IMR-90 (cell line): ENCODE measurements at regions not wholly inside any gene's neighbourhood (a gene's known extent, or its start where the extent isn't known, plus 50 kb on each side); places are given as distances from the start of the nearest gene placed in this dataset.

Experiments
- ATAC-seq: fragments of 200-7000 bp; cut with Tn5 transposase; 2 replicates; pipeline ENCODE4 v1.9.1; 2020; ENCODE audit warnings: low read depth, mild to moderate bottlenecking, moderate library complexity
- BruUV-seq: library from RNA; stranded (reverse); fragments of 400-500 nt; replicated peaks from 2 replicates; lab custom pipeline; 2021; lab: Mats Ljungman, UMichigan
- CTCF ChIA-PET: fragments of 300-600 bp; formaldehyde crosslinking; extraction: SDS; loops from one replicate; lab custom pipeline; 2021; ENCODE audit warnings: antibody characterized with exemption; lab: Yijun Ruan, JAX
- POLR2A ChIA-PET: fragments of 300-600 bp; sonication (Branson Sonifier 250); formaldehyde crosslinking; loops from one replicate; lab custom pipeline; 2022; ENCODE audit warnings: antibody characterized with exemption; ENCODE audit not compliant: unreplicated experiment; lab: Charles Lee
- DNase-seq: peaks from one replicate; pipeline ENCODE4 v3.0.0; 2013
- H2AFZ ChIP-seq: replicated peaks from 2 replicates; pipeline ENCODE3; 2013; ENCODE audit warnings: low read length, mild to moderate bottlenecking; ENCODE audit not compliant: poor library complexity
- H2AK5ac ChIP-seq: 2 replicates; pipeline ENCODE4 v1.6.1; 2013; ENCODE audit warnings: low read depth, low read length, inconsistent platforms
- H2AK9ac ChIP-seq: replicated peaks from 2 replicates; pipeline ENCODE3; 2013; ENCODE audit warnings: mild to moderate bottlenecking, low read depth, low read length, moderate library complexity; ENCODE audit not compliant: poor library complexity
- H2BK120ac ChIP-seq: 2 replicates; pipeline ENCODE4 v1.6.1; 2013; ENCODE audit warnings: low read depth, low read length, inconsistent platforms
- H2BK15ac ChIP-seq: 3 replicates; pipeline ENCODE4 v1.6.1; 2013; ENCODE audit warnings: low read depth, low read length, inconsistent platforms
- H2BK20ac ChIP-seq: 2 replicates; pipeline ENCODE4 v1.6.1; 2013; ENCODE audit warnings: low read depth, mild to moderate bottlenecking, inconsistent platforms, low read length, moderate library complexity
- H2BK5ac ChIP-seq: 2 replicates; pipeline ENCODE4 v1.6.1; 2013; ENCODE audit warnings: mild to moderate bottlenecking, low read depth, low read length, inconsistent platforms; ENCODE audit not compliant: poor library complexity, severe bottlenecking
- H3K14ac ChIP-seq: replicated peaks from 2 replicates; pipeline ENCODE4 v1.6.1; 2013; ENCODE audit warnings: low read depth, low read length, inconsistent platforms
- H3K18ac ChIP-seq: 2 replicates; pipeline ENCODE4 v1.6.1; 2013; ENCODE audit warnings: low read depth, low read length, control low read depth
- H3K23ac ChIP-seq: 2 replicates; pipeline ENCODE4 v1.6.1; 2013; ENCODE audit warnings: low read depth, low read length, inconsistent platforms
- H3K27ac ChIP-seq: 2 replicates; pipeline ENCODE4 v1.5.1; 2013; ENCODE audit warnings: mild to moderate bottlenecking, control low read depth, low read length; ENCODE audit not compliant: insufficient read depth
- H3K27me3 ChIP-seq: 2 replicates; pipeline ENCODE4 v1.6.1; 2013; ENCODE audit warnings: low read length; ENCODE audit not compliant: control insufficient read depth, insufficient read depth
- H3K36me3 ChIP-seq: 2 replicates; pipeline ENCODE4 v1.6.1; 2013; ENCODE audit warnings: low read length, mixed read lengths; ENCODE audit not compliant: control insufficient read depth, insufficient read depth
- H3K4ac ChIP-seq: 2 replicates; pipeline ENCODE4 v1.6.1; 2013; ENCODE audit warnings: low read depth, low read length, inconsistent platforms
- H3K4me1 ChIP-seq: 2 replicates; pipeline ENCODE4 v1.6.1; 2013; ENCODE audit warnings: low read length, mixed read lengths; ENCODE audit not compliant: control insufficient read depth, insufficient read depth
- H3K4me2 ChIP-seq: 2 replicates; pipeline ENCODE4 v1.6.1; 2013; ENCODE audit warnings: low read depth, mild to moderate bottlenecking, control low read depth, low read length, moderate library complexity
- H3K4me3 ChIP-seq: 2 replicates; pipeline ENCODE4 v1.5.1; 2013; ENCODE audit warnings: low read depth, mild to moderate bottlenecking, control low read depth, low read length, moderate library complexity; ENCODE audit not compliant: insufficient read depth
- H3K56ac ChIP-seq: 2 replicates; pipeline ENCODE4 v1.6.1; 2013; ENCODE audit warnings: low read length, inconsistent platforms; ENCODE audit not compliant: insufficient read depth; ENCODE audit errors: extremely low read depth
- H3K79me1 ChIP-seq, 2 experiments: 2 replicates each; pipeline ENCODE4 v1.6.1; 2013; ENCODE audit warnings: low read length in 2 of 2, inconsistent platforms in 1 of 2, low read depth in 1 of 2
- H3K9ac ChIP-seq: 2 replicates; pipeline ENCODE4 v1.6.1; 2013; ENCODE audit warnings: low read depth, low read length, control low read depth
- H3K9me1 ChIP-seq: 2 replicates; pipeline ENCODE4 v1.6.1; 2013; ENCODE audit warnings: low read length, inconsistent platforms; ENCODE audit not compliant: insufficient read depth
- H3K9me3 ChIP-seq: 2 replicates; pipeline ENCODE4 v1.6.1; 2013; ENCODE audit warnings: low read length; ENCODE audit not compliant: control insufficient read depth, insufficient read depth
- H4K20me1 ChIP-seq: 2 replicates; pipeline ENCODE4 v1.6.1; 2013; ENCODE audit warnings: low read length, inconsistent platforms; ENCODE audit not compliant: insufficient read depth
- H4K5ac ChIP-seq: 2 replicates; pipeline ENCODE4 v1.6.1; 2013; ENCODE audit warnings: mild to moderate bottlenecking, low read depth, low read length, control low read depth
- H4K8ac ChIP-seq, 2 experiments: 2 replicates each; pipeline ENCODE4 v1.6.1; 2013; ENCODE audit warnings: low read depth in 2 of 2, low read length in 2 of 2, control low read depth in 1 of 2, inconsistent platforms in 1 of 2
- H4K91ac ChIP-seq: 2 replicates; pipeline ENCODE4 v1.6.1; 2013; ENCODE audit warnings: low read depth, low read length, inconsistent platforms; ENCODE audit not compliant: insufficient read depth
- BHLHE40 ChIP-seq: fragments of 150-350 bp; IDR thresholded peaks from 2 replicates; pipeline ENCODE4 v1.6.1; 2016; ENCODE audit warnings: mild to moderate bottlenecking, low read depth, low read length
- CEBPB ChIP-seq: IDR thresholded peaks from 2 replicates; pipeline ENCODE4 v1.6.1; 2012; ENCODE audit warnings: low read depth, low read length, improper control_type of control experiment
- FOS ChIP-seq: fragments of 150-350 bp; IDR thresholded peaks from 2 replicates; pipeline ENCODE4 v1.6.1; 2016; ENCODE audit warnings: low read depth, low read length
- MXI1 ChIP-seq: IDR thresholded peaks from 2 replicates; pipeline ENCODE4 v1.6.1; 2012; ENCODE audit warnings: low read depth, mild to moderate bottlenecking, low read length, moderate library complexity, borderline replicate concordance
- NFE2L2 ChIP-seq: fragments of 150-350 bp; IDR thresholded peaks from 2 replicates; pipeline ENCODE4 v1.6.1; 2016; ENCODE audit warnings: low read depth, mild to moderate bottlenecking, low read length
- RAD21 ChIP-seq: IDR thresholded peaks from 2 replicates; pipeline ENCODE4 v1.6.1; 2012; ENCODE audit warnings: low read length, improper control_type of control experiment
- RCOR1 ChIP-seq: IDR thresholded peaks from 2 replicates; pipeline ENCODE4 v1.6.1; 2012; ENCODE audit warnings: mild to moderate bottlenecking, low read length, improper control_type of control experiment; ENCODE audit not compliant: insufficient replicate concordance
- SMC3 ChIP-seq: fragments of 150-350 bp; IDR thresholded peaks from 2 replicates; pipeline ENCODE4 v1.6.1; 2016; ENCODE audit warnings: low read depth, mild to moderate bottlenecking, antibody characterized with exemption, low read length, moderate library complexity
- WGBS, 2 experiments: methylation state at CpG; one replicate each; pipeline versions ENCODE4 v1.1.5 to v1.1.7; 2013; ENCODE audit warnings: missing lambda C conversion rate in 2 of 2; ENCODE audit not compliant: insufficient read length in 1 of 2; ENCODE audit errors: extremely low coverage in 2 of 2; 5-methylcytosine and 5-hydroxymethylcytosine counted together
- dilution Hi-C: fragments of 300-500 bp; cut with HindIII; formaldehyde crosslinking; loops from one replicate; pipeline ENCODE4 v1.14.3; 2018; ENCODE audit warnings: low sequenced_read_pairs; ENCODE audit not compliant: unreplicated experiment
- in situ Hi-C: fragments of 300-500 bp; cut with MboI; formaldehyde crosslinking; loops from 3 replicates; pipeline ENCODE4 v1.14.3; 2019; ENCODE audit warnings: low sequenced_read_pairs, inconsistent platforms, mixed read lengths
- intact Hi-C: fragments of 100-400 bp; cut with micrococcal nuclease; formaldehyde crosslinking; loops from 2 replicates; pipeline ENCODE4 v1.10.0; 2022
- TF ChIP-seq, protein P1 (sequence below): fragments of 150-350 bp; IDR thresholded peaks from 2 replicates; pipeline ENCODE4 v1.6.1; 2016; ENCODE audit warnings: low read depth, mild to moderate bottlenecking, low read length, moderate library complexity, borderline replicate concordance
- TF ChIP-seq, protein P2 (sequence below): conservative IDR thresholded peaks from 2 replicates; pipeline ENCODE4 v1.5.1; 2012; ENCODE audit warnings: mild to moderate bottlenecking, low read depth, low read length, improper control_type of control experiment
- TF ChIP-seq, protein P3 (sequence below): fragments of 150-350 bp; IDR thresholded peaks from 2 replicates; pipeline ENCODE4 v1.6.1; 2017; ENCODE audit warnings: mild to moderate bottlenecking, antibody characterized with exemption, low read length, low read depth

DNA sequence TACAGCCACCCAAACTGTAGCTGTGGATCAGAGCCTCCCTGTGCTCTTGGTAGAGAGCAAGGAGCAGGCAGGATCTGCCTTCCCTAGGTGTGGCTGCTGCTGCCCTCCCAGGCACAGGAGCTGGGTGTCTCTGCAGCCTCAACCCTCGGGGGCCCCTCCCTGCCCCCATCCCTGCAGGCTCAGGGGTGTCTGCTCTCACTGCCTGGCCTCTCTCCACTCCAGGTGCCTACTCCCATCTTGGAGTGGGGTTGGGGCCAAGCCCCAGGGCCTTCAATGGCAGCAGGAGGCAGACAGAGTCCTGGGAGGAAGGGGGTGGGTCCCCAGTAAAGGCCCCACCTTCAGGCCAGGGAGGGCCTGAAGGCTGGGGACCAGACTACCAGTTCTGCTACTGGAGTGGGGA lies 189.7 kb upstream of the OSR1 start:
- intact Hi-C loops (no loop called here), dilution Hi-C loops (no loop called here), in situ Hi-C loops (no loop called here)
- WGBS, 2 experiments = no CpG with 5 or more reads among the region's 1 CpG
- BruUV-seq = no TSS peak
- no peak overlapping the region for H4K5ac ChIP-seq
- H2AFZ ChIP-seq = no peak overlapping the region
- H2AK5ac ChIP-seq = no peak overlapping the region
- ChIA-PET CTCF (interaction anchor here (0.7 kb wide), 1 partner anchor 661 kb away, joined by 5 read pairs; no protein-coding TSS in a partner anchor), POLR2A (no interaction called here)
- no peak overlapping the region for H3K4me2 ChIP-seq
- no peak for DNase-seq
- no peaks in the 10 kb centered on the region for H3K79me1 ChIP-seq
- no peak overlapping the region for H3K56ac ChIP-seq
- H3K4ac ChIP-seq = no peak overlapping the region
- no peak overlapping the region for H3K27ac ChIP-seq
- no peaks in the 10 kb centered on the region for H3K9me1 ChIP-seq
- no peaks in the 10 kb centered on the region; the same call in 1 of the 2 replicates for H3K4me1 ChIP-seq
- no peak overlapping the region for H2BK20ac ChIP-seq
- no peak overlapping the region for H2BK15ac ChIP-seq
- ATAC-seq = no peak
- no peak overlapping the region for H2BK120ac ChIP-seq
- H3K9me3 ChIP-seq = no peaks in the 10 kb centered on the region
- TF ChIP-seq SMC3 = no peak
- no peak for TF ChIP-seq FOS
- no peak for TF ChIP-seq BHLHE40
- TF ChIP-seq RCOR1 = no peak
- TF ChIP-seq, protein P1, sequence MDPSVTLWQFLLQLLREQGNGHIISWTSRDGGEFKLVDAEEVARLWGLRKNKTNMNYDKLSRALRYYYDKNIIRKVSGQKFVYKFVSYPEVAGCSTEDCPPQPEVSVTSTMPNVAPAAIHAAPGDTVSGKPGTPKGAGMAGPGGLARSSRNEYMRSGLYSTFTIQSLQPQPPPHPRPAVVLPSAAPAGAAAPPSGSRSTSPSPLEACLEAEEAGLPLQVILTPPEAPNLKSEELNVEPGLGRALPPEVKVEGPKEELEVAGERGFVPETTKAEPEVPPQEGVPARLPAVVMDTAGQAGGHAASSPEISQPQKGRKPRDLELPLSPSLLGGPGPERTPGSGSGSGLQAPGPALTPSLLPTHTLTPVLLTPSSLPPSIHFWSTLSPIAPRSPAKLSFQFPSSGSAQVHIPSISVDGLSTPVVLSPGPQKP = no peak
- TF ChIP-seq CEBPB = no peak
- TF ChIP-seq, protein P2, sequence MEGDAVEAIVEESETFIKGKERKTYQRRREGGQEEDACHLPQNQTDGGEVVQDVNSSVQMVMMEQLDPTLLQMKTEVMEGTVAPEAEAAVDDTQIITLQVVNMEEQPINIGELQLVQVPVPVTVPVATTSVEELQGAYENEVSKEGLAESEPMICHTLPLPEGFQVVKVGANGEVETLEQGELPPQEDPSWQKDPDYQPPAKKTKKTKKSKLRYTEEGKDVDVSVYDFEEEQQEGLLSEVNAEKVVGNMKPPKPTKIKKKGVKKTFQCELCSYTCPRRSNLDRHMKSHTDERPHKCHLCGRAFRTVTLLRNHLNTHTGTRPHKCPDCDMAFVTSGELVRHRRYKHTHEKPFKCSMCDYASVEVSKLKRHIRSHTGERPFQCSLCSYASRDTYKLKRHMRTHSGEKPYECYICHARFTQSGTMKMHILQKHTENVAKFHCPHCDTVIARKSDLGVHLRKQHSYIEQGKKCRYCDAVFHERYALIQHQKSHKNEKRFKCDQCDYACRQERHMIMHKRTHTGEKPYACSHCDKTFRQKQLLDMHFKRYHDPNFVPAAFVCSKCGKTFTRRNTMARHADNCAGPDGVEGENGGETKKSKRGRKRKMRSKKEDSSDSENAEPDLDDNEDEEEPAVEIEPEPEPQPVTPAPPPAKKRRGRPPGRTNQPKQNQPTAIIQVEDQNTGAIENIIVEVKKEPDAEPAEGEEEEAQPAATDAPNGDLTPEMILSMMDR = no peak
- TF ChIP-seq, protein P3, sequence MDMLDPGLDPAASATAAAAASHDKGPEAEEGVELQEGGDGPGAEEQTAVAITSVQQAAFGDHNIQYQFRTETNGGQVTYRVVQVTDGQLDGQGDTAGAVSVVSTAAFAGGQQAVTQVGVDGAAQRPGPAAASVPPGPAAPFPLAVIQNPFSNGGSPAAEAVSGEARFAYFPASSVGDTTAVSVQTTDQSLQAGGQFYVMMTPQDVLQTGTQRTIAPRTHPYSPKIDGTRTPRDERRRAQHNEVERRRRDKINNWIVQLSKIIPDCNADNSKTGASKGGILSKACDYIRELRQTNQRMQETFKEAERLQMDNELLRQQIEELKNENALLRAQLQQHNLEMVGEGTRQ = no peak
- no peak for TF ChIP-seq MXI1
- no peak for TF ChIP-seq NFE2L2
- TF ChIP-seq RAD21 = no peak
- no peak overlapping the region for H2BK5ac ChIP-seq
- H2AK9ac ChIP-seq = no peak overlapping the region
- H3K36me3 ChIP-seq = no peaks in the 10 kb centered on the region
- H3K9ac ChIP-seq = no peak overlapping the region
- H3K23ac ChIP-seq = no peak overlapping the region
- no peaks in the 10 kb centered on the region for H4K20me1 ChIP-seq
- H4K91ac ChIP-seq = no peak overlapping the region
- H3K14ac ChIP-seq = no peak overlapping the region
- H3K4me3 ChIP-seq = no peak overlapping the region
- H3K18ac ChIP-seq = no peak overlapping the region
- H4K8ac ChIP-seq = no peak overlapping the region
- peaks cover 13% of the 10 kb centered on the region for H3K27me3 ChIP-seq
